GM15510 (cell line): ENCODE measurements at regions not wholly inside any gene's neighbourhood (a gene's known extent, or its start where the extent isn't known, plus 50 kb on each side); places are given as distances from the start of the nearest gene placed in this dataset.

Experiments used
- POLR2A ChIP-seq: IDR thresholded peaks from 3 replicates; pipeline ENCODE4 v1.6.1; 2011; ENCODE audit warnings: borderline replicate concordance; ENCODE audit not compliant: insufficient read length; ENCODE audit errors: extremely low read depth

DNA sequence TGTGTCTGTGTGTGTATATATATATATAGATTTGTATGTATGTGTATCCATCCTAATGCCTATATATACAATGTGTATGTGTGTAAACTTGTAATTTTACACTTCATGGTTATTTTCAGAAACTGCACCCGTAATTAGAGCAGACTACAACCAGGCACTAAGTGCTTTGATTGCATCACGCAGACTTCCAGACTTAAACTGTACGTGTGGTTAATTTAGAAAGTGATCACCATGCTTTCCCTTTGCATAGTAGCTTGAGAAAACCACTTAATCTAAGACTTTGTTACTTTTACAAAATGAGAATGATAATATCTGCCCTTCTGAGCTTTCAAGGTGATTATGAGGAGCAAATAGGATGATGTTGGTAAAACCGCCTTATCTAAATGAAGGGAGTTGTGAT lies 50.1 kb upstream of the E2F3 start:
- TF ChIP-seq POLR2A = no peak
